ENCODE measurements at regions not wholly inside any gene's neighbourhood (a gene's known extent, or its start where the extent isn't known, plus 50 kb on each side); places are given as distances from the start of the nearest gene placed in this dataset.

DNA sequence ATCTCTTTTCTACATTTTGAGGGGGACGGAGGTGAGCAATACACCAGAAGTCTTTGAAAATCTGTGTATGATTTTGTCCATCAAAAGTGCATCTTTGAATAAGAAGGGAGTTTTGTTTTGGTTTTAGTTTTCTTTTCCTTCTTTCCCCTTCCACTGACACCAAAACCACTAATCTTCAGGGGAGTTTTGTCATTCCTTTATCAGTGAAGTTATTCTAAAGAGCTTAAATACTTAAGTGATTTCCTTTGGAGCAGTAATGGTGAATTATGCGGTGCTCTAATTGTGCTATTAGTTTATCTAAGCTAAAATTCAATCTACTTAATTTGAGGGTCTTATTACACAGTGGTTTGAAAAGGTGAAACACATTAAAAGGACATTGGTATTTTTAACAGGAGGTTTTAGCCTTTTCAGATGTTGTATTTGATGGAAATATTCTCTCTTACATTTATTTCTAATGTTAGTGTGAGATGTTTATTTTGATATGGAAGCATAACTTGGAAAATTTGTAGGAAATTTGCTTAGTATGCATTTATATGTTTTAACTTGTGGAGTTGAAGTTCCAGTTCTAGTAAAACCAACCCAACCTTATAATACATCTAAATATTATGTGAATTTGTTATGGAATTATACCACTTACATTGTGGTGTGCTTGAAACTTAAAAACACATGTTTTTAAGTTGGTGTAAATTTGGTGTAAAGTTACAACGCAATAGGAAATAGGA lies 124.9 kb downstream of the PCDH7 start:
- no peak overlapping the region for H3K27ac ChIP-seq
- no peak for TF ChIP-seq ZFX (IDR thresholded peaks at IDR 0.05; ENCODE audit: borderline replicate concordance)
- TF ChIP-seq, protein P1, sequence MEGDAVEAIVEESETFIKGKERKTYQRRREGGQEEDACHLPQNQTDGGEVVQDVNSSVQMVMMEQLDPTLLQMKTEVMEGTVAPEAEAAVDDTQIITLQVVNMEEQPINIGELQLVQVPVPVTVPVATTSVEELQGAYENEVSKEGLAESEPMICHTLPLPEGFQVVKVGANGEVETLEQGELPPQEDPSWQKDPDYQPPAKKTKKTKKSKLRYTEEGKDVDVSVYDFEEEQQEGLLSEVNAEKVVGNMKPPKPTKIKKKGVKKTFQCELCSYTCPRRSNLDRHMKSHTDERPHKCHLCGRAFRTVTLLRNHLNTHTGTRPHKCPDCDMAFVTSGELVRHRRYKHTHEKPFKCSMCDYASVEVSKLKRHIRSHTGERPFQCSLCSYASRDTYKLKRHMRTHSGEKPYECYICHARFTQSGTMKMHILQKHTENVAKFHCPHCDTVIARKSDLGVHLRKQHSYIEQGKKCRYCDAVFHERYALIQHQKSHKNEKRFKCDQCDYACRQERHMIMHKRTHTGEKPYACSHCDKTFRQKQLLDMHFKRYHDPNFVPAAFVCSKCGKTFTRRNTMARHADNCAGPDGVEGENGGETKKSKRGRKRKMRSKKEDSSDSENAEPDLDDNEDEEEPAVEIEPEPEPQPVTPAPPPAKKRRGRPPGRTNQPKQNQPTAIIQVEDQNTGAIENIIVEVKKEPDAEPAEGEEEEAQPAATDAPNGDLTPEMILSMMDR (IDR thresholded peaks at IDR 0.05), result no peak

DNA sequence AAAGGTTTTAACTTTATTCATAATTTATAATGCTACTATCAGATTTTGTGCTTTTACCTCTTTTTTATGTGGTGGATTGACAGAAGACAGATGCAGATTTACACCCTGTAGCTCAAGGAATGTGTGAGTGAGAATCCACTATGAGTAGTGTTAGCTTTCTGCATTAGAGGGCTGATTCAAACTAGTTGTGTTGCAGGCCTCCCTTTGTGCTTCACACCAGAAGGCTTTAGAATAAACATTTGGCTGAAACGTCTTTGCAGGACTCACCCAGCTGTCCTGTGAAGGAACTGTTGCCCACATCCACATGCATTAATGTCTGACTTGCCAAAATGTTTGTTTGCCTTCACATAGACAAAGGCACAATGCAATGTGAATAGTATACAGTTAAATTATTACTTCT lies 127.0 kb downstream of the PCDH7 start:
- H3K27ac ChIP-seq, result no peak overlapping the region
- TF ChIP-seq, protein P1 (IDR thresholded peaks at IDR 0.05), result no peak
- no peak for TF ChIP-seq ZFX (IDR thresholded peaks at IDR 0.05; ENCODE audit: borderline replicate concordance)

DNA sequence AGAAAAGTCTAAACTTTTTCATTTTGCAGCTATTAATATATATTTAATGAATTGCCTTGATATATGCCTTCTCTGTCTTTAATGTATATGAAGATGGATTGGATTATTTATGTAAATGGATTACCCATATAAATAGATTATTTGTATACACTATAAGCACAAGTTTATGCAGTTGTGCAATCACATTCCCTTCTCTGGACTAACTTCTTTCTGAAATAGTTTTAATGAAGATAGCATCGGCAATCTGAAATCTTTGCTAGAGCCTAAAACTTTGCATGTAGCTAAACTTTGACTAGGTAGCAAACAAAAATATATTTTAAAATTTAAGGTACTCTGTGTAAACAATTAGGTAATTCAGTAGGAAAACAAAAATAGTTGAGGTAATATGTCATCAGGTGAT lies 127.8 kb downstream of the PCDH7 start:
- no peak for TF ChIP-seq ZFX (IDR thresholded peaks at IDR 0.05; ENCODE audit: borderline replicate concordance)
- TF ChIP-seq, protein P1 (IDR thresholded peaks at IDR 0.05), result no peak
- H3K27ac ChIP-seq, result no peak overlapping the region

DNA sequence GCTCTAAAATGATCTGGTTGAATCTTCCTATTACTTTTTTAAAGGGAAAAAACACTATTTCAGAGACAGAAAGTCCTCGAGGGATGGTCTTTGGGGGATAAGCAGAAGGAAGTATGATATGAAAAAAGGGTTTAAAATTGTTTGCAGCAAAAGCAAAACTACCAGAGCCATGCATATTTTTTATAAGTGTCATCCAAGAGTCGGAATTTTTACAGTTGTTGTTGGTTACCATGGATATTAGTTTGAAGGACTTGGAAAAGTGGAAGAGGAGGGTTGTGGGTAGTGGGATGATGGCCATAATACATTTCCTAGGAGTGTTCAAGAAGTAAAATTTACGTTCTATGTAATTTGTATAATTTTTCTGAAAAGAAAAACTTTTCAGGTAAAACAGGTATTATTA lies 134.4 kb downstream of the PCDH7 start:
- TF ChIP-seq, protein P1 (IDR thresholded peaks at IDR 0.05), result no peak
- TF ChIP-seq ZFX (IDR thresholded peaks at IDR 0.05; ENCODE audit: borderline replicate concordance), result no peak
- H3K27ac ChIP-seq, result no peak overlapping the region

DNA sequence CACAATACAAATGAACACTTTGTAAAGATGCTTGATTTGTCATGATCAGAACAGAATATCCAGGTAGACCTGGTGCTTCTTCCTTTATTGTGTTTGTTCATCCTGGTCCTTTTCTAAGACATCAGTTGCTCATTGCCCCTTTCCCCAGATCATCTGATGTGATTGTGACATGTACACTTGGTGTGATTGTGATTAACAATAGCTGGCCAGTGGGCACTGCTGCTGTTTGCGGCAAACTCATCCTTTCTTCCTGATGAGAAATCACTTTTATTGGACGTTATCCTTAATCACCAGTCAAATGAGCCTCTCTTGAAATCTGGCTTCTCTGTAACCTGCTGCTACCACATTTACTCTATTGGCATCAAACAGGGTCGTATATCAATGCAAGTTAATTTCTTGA lies 135.1 kb downstream of the PCDH7 start:
- no peak for TF ChIP-seq ZFX (IDR thresholded peaks at IDR 0.05; ENCODE audit: borderline replicate concordance)
- TF ChIP-seq, protein P1 (IDR thresholded peaks at IDR 0.05), result no peak
- H3K27ac ChIP-seq, result no peak overlapping the region

DNA sequence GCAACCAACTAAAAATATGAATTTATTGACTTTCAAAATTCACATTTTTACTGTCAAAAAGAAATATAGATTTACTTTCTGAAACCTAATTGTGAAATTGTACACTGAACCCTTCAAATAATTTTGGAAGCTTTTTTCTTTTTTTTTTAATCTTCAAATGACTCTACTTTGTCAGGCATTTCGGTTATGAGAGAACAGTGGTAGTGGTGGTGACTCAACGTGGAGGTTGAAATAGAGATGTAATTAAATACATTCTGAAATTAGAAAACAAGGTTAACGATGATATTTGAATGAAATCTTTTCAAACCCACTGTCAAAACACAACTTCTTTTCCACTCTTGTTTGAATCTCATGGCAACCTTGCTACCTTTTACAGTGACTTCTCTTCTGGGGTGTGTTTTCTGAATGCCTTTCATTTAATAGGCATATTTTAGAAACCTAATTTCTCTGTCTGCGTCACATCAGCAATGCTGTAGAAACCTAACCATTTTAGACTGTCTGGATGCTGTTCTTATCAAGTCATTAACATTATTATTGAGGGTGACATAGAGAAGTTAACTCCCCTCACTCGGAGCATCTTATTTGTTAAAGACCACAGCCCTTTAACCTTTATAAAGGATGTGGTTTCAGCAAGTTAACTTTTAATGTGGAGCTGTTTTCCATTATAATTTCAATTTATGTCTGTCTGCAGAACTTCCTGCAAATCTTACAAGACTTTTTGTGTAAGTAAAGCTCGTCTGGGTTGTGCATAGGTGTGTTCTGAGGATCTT lies 136.8 kb downstream of the PCDH7 start:
- TF ChIP-seq, protein P1 (IDR thresholded peaks at IDR 0.05), result no peak
- TF ChIP-seq ZFX (IDR thresholded peaks at IDR 0.05; ENCODE audit: borderline replicate concordance), result no peak
- no peak overlapping the region for H3K27ac ChIP-seq

DNA sequence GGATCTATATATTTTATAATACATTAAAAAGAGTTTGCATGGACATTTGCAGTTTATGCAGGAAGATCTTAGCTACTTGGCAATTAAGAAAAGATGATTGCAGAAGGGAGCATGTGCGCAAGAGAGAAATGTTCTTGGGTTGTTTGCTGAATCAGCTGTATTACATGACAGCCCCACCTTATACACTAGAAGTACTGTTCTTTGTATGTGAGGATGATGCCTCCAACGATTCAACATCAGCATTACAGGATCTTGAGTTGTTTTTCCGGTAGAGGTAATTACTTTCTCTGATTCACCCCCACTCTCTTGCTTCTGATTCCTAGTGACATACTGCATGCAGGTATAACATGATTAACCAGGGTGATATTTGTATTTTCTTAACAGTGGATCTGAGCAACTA lies 140.8 kb downstream of the PCDH7 start:
- TF ChIP-seq, protein P1 (IDR thresholded peaks at IDR 0.05), result no peak
- no peak for TF ChIP-seq ZFX (IDR thresholded peaks at IDR 0.05; ENCODE audit: borderline replicate concordance)
- no peak overlapping the region for H3K27ac ChIP-seq

Data from 22Rv1 (cell line).